ENCODE measurements at regions not wholly inside any gene's neighbourhood (a gene's known extent, or its start where the extent isn't known, plus 50 kb on each side); places are given as distances from the start of the nearest gene placed in this dataset.

DNA sequence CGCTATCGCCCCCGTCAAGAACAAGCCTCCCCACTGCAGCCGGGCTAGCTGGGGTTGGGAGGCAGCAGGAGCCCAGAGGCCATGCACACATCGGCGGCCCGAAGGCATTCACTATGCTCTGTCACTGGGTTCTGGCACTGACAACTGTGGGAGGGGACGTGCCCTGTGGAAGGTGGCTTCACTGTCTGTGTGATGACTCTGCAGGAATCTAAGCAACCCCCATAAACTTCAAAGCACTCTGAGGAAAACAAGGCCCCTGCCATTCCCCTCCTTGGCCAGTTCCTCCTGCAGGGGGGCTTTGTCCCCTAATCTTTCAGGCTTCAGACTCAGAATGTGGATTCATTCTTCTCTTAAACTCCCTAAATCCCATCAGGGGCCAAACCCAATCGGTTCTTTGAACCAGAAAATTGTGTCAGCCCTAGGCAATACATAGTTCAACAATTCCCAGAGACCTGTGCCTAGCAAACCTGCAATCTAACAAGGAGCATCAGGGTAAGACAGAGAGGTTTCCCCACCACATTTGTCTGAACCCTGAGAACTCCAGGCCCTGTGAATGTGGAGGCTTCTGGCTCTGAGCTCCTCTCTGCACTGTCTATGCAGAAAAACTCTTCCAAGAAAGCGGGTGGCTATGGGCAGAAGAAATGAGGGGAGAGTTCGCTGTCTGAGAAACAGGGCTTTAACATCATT is 1477.2 kb downstream of the TBC1D22A start:
- no peak for DNase-seq (ENCODE audit: low spot score)

DNA sequence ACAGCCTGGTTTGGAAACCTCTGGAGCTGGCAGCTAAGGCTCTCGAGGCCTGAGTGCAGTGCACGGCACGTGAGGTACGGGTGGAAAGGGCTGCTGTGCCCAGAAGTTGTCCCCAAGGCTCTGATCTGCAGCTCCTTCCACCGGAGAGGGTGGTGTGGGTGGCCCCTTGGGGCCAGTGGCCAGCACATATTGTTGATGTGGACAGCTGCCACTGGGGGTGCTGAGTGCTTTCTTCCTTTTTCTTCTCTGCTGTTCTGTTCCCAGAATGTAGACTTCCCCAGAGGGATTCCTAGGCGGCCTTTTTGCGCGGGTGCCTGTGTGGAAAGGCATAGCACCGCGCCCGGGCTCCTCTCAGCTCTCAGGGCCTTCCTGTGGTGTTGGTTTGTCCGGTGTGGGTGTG is 1476.5 kb downstream of the TBC1D22A start:
- no peak for DNase-seq (ENCODE audit: low spot score)

DNA sequence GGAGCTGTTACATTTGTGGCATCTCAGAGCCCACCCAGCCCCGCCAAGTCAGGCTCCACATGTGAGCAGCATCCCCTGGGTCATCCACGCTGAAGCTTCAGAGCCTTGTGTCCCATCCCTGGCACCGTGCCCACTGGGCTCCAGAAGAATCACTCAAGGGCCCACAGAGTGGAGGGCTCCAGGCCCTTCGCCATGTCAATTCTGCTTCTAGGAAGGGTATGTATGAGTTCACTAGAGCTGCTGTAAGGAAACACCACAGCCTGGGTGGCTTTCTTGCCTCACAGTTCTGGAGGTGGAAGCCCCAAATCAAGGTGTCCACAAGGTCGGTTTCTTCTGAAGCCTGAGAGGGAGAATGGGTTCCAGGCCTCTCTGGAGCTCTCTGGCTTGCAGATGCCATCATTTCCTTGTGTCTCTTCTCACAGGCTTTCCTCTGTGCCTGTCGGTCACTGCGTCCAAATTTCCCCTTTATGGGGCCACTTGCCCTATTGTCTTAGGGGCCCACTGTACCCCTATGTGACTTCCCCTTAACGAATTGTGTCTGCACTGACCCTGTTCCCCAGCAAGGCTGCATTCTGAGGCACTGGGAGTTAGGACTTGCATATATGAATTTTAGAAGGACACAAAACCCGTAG is 1476.0 kb downstream of the TBC1D22A start:
- no peak for DNase-seq (ENCODE audit: low spot score)

GRCh38 chr22:48237466-48238283 is 1475.2 kb downstream of the TBC1D22A start:
- DNase-seq (ENCODE audit: low spot score) = no peak

DNA sequence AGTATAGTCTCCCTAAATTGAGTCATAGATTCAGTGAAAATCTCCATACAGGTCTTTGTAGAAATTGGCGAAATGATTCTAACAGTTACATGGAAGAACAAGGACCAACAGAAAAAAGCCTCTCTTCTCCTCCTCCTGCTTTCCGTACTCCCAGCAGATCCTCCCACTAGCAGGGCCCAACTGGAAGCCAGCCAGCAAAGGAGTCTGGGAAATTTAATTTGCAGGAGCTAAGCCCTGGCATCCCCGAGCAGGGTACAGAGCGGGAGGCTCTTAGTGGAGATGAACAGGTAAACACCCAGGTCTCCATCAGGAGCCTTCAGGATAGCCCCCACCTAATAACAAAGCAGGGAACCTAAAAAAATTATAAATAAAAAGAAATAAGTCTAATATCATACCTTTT is 1473.8 kb downstream of the TBC1D22A start:
- DNase-seq (ENCODE audit: low spot score) = no peak

DNA sequence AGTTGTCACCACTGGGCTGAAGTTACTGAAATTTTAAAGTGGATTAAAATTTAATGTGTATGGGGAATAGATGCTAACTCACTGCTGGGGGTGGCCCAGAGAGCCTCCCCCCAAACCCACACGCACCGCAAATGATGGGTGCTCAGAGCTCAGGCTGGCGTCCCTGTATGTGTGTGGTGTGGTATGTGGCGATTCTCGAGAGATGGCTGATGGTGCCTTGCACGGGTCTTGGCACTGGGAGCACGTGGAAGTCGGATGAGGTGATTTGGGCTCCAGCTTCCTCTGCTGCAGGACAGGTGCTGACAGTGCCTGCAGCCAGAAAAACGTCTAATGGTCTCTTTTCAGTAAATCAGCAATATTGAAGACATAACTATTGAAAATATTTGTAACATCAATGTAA is 1473.3 kb downstream of the TBC1D22A start:
- no peak for DNase-seq (ENCODE audit: low spot score)

DNA sequence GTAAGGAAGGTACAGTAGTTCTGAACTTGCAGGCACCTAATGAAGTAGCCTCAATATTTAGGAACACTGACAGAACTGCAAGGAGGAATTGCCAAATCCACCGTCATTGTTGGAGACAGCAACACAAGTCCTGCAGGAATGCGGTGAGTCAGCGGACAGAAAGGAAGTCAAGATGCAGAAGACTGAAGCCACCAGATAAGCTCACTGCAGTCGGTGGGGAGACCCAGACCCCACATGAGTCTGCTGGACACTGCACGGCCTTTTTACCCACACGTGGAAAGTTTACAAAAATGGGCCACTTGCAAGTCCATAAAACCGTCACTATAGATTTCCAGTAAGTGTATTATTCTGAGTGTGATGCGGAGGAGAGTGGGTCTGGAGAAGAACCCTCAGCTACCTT is 1471.6 kb downstream of the TBC1D22A start:
- DNase-seq (ENCODE audit: low spot score) = no peak

DNA sequence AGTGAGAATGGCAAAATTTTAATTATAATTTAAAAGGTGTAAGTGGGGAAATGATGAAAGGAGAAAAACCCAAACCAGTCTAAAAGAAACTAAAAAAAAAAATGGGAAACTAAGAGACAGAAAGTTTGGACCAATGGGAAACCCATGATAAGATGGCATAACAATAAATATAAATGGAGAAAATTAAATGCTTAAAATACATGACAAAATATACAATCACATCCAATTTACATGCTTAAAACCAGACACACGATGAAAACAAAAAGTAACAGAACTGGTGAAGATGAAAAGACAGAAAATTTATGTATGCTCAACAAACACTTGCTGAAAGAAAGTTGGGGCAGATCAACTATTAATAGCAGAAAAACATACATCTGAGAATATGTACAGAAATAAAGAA is 1471.1 kb downstream of the TBC1D22A start:
- DNase-seq (ENCODE audit: low spot score) = no peak

DNA sequence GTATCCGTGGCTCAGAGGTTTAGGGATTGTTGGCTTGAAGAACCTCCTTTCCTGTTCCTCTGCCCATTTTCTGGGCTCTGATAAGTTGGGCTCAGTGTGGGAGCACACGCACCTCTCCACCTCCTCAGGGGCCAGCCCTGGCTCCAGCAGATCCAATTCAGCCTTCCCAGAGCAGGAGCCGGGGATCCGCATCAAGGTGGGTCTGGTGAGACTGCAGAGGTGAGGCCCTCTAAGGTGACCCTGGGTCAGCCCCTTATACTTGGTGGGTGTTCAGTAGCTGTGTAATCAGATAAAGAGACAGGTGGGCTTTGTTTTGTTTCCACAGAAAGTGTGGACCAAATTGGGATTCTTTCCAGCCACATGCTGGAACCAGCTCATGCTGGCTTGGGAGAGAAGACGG is 1466.0 kb downstream of the TBC1D22A start:
- no peak for DNase-seq (ENCODE audit: low spot score)

- DNase-seq (ENCODE audit: low spot score) = no peak
These were observed 1465.0 kb downstream of the TBC1D22A start for GRCh38 chr22:48227341-48228018.

- DNase-seq (ENCODE audit: low spot score) = no peak
These were observed 1463.9 kb downstream of the TBC1D22A start for GRCh38 chr22:48226026-48227013.

GRCh38 chr22:48224332-48224731 is 1461.9 kb downstream of the TBC1D22A start:
- DNase-seq (ENCODE audit: low spot score) = no peak

- no peak for DNase-seq (ENCODE audit: low spot score)
These were observed 1461.2 kb downstream of the TBC1D22A start for GRCh38 chr22:48223488-48224190.

GRCh38 chr22:48222742-48223487 is 1460.5 kb downstream of the TBC1D22A start:
- DNase-seq (ENCODE audit: low spot score) = no peak

GRCh38 chr22:48218889-48219420 is 1456.5 kb downstream of the TBC1D22A start:
- DNase-seq (ENCODE audit: low spot score) = no peak

- no peak for DNase-seq (ENCODE audit: low spot score)
These were observed 1455.1 kb downstream of the TBC1D22A start for GRCh38 chr22:48217596-48217995.

- no peak for DNase-seq (ENCODE audit: low spot score)
These were observed 1450.3 kb downstream of the TBC1D22A start for GRCh38 chr22:48212727-48213126.

DNA sequence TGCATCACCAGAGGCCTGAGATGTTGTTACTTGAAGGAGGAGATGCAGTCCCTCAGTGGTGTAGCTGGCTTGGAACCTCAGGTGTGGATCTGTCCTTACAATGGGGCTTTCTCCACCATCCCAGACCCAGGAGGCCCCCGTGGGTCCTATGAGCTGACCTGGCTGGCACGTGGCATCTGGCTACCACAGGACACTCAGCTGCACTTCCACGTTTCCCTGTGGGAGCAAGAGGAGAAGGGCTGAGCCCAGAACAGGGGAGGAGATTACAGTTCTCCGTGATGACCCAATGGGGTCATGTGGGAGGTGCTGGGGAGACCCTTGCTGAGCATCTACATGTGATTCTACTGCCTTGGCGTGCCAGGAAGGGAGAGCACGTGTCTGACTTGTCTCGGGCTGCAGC is 1448.4 kb downstream of the TBC1D22A start:
- no peak for DNase-seq (ENCODE audit: low spot score)

- no peak for DNase-seq (ENCODE audit: low spot score)
These were observed 1447.7 kb downstream of the TBC1D22A start for GRCh38 chr22:48210198-48210580.

Measured in HT-29 (cell line).